ENCODE measurements at regions not wholly inside any gene's neighbourhood (a gene's known extent, or its start where the extent isn't known, plus 50 kb on each side); places are given as distances from the start of the nearest gene placed in this dataset.

GRCh38 chr9:135423725-135424124, 55.9 kb upstream of the PPP1R26 start:
- ChIA-PET POLR2A (no interaction called here), CTCF (no interaction called here)
- no peak for TF ChIP-seq NFRKB (IDR thresholded peaks at IDR 0.05)
- DNase-seq (ENCODE audit: extremely low spot score): no peak

Data from HEK293T (cell line).